Keratinocyte (primary cell): ENCODE measurements at regions not wholly inside any gene's neighbourhood (a gene's known extent, or its start where the extent isn't known, plus 50 kb on each side); places are given as distances from the start of the nearest gene placed in this dataset.

Source experiments
- DNase-seq: peaks from one replicate; pipeline ENCODE4 v3.0.0-alpha.2; 2011; ENCODE audit warnings: low read depth, missing footprints, low spot score
- FAIRE-seq: peaks from 2 replicates; lab custom pipeline; 2011; peaks lifted over from hg19 to GRCh38; lab: Jason Lieb, UNC
- H2AFZ ChIP-seq: 2 replicates; pipeline ENCODE4 v1.6.0; 2012; ENCODE audit warnings: low read length, control low read depth, inconsistent platforms; ENCODE audit not compliant: control insufficient read depth
- H3K27ac ChIP-seq: 2 replicates; pipeline ENCODE4 v1.5.1; 2011; ENCODE audit warnings: low read length; ENCODE audit not compliant: control insufficient read depth, insufficient read depth
- H3K27me3 ChIP-seq: 3 replicates; pipeline ENCODE4 v1.6.0; 2011; ENCODE audit warnings: low read length; ENCODE audit not compliant: control insufficient read depth, insufficient read depth; ENCODE audit errors: extremely low read depth
- H3K36me3 ChIP-seq, 2 experiments: 2 replicates in 1 of 2; 3 replicates in 1 of 2; pipeline ENCODE4 v1.5.1; 2011; ENCODE audit warnings: low read length in 2 of 2, mild to moderate bottlenecking in 1 of 2; ENCODE audit not compliant: control insufficient read depth in 2 of 2, insufficient read depth in 2 of 2; ENCODE audit errors: extremely low read depth in 1 of 2
- H3K4me1 ChIP-seq: 3 replicates; pipeline ENCODE4 v1.5.1; 2011; ENCODE audit warnings: low read length; ENCODE audit not compliant: control insufficient read depth, insufficient read depth; ENCODE audit errors: extremely low read depth
- H3K4me2 ChIP-seq: 3 replicates; pipeline ENCODE4 v1.6.0; 2011; ENCODE audit warnings: low read depth, low read length; ENCODE audit not compliant: control insufficient read depth, insufficient read depth; ENCODE audit errors: extremely low read depth
- H3K4me3 ChIP-seq, 3 experiments: fragments of 200-600 bp in 1 of 3; sonication (generic) in 1 of 3; 2 replicates in 2 of 3; 3 replicates in 1 of 3; pipeline ENCODE4 v1.5.1; 2011 to 2016; ENCODE audit warnings: low read length in 3 of 3, mild to moderate bottlenecking in 3 of 3, control low read depth in 2 of 3, inconsistent platforms in 1 of 3, low read depth in 1 of 3, mixed read lengths in 1 of 3, mixed run types in 1 of 3, moderate library complexity in 1 of 3; ENCODE audit not compliant: control insufficient read depth in 2 of 3, insufficient read depth in 2 of 3; ENCODE audit errors: extremely low read depth in 1 of 3
- H3K79me2 ChIP-seq: 2 replicates; pipeline ENCODE4 v1.6.0; 2012; ENCODE audit warnings: low read length; ENCODE audit not compliant: control insufficient read depth, insufficient read depth
- H3K9ac ChIP-seq: 3 replicates; pipeline ENCODE4 v1.6.0; 2011; ENCODE audit warnings: low read length; ENCODE audit not compliant: control insufficient read depth, insufficient read depth; ENCODE audit errors: extremely low read depth
- H3K9me1 ChIP-seq: 3 replicates; pipeline ENCODE4 v1.6.0; 2011; ENCODE audit warnings: low read length; ENCODE audit not compliant: control insufficient read depth, insufficient read depth; ENCODE audit errors: extremely low read depth
- H3K9me3 ChIP-seq: 2 replicates; pipeline ENCODE4 v1.5.1; 2012; ENCODE audit warnings: low read depth, low read length; ENCODE audit not compliant: control insufficient read depth
- H4K20me1 ChIP-seq: 3 replicates; pipeline ENCODE4 v1.6.0; 2011; ENCODE audit warnings: low read length; ENCODE audit not compliant: control insufficient read depth, insufficient read depth; ENCODE audit errors: extremely low read depth
- CTCF ChIP-seq, 3 experiments: IDR thresholded peaks in 1 of 3; conservative IDR thresholded peaks in 1 of 3; optimal IDR thresholded peaks in 1 of 3; 2 replicates in 2 of 3; 3 replicates in 1 of 3; pipeline versions ENCODE3 to v1.5.1; 2011; ENCODE audit warnings: low read length in 3 of 3, mild to moderate bottlenecking in 3 of 3, moderate library complexity in 2 of 3, control low read depth in 1 of 3, inconsistent platforms in 1 of 3; ENCODE audit not compliant: insufficient read depth in 2 of 3; ENCODE audit errors: extremely low read depth in 1 of 3
- EZH2 ChIP-seq: IDR thresholded peaks from one replicate; pipeline ENCODE4 v1.6.1; 2012; ENCODE audit warnings: inconsistent platforms, mild to moderate bottlenecking, low read length, moderate library complexity
- dilution Hi-C: fragments of 300-500 bp; cut with MboI; formaldehyde crosslinking; loops from one replicate; pipeline ENCODE4 v1.7.0; 2020; ENCODE audit warnings: low sequenced_read_pairs; ENCODE audit not compliant: extremely low pct_ligation_motif_present

- Histone ChIP-seq H3K27me3 (no peaks in the 10 kb centered on the region), H2AFZ (no peak overlapping the region), H3K9me1 (no peaks in the 10 kb centered on the region), H3K4me2 (no peak overlapping the region), H3K9me3 (no peaks in the 10 kb centered on the region), H3K36me3 (no peaks in the 10 kb centered on the region), H3K27ac (no peak overlapping the region), H3K4me3 (no peak overlapping the region), H4K20me1 (no peaks in the 10 kb centered on the region), H3K9ac (no peak overlapping the region), H3K79me2 (no peaks in the 10 kb centered on the region), H3K4me1 (no peaks in the 10 kb centered on the region)
- TF ChIP-seq EZH2 (no peak), CTCF (optimal IDR thresholded peaks at IDR 0.05 in 1 of 3, IDR thresholded peaks at IDR 0.05 in 1 of 3, conservative IDR thresholded peaks at IDR 0.05 in 1 of 3; ENCODE audit: extremely low read depth in 1 of 3, insufficient read depth in 2 of 3, low read length in 3 of 3) (no peak)
- dilution Hi-C loops, result no loop called here
- no peak for DNase-seq
- no peak for FAIRE-seq
Observed at GRCh38 chr16:51734220-51734619, 583.1 kb upstream of the SALL1 start.

- FAIRE-seq (no peak), DNase-seq (no peak)
- no peaks in the 10 kb centered on the region for H3K27me3 ChIP-seq
- no peaks in the 10 kb centered on the region for H4K20me1 ChIP-seq
- H3K36me3 ChIP-seq, result no peaks in the 10 kb centered on the region
- no peaks in the 10 kb centered on the region for H3K9me3 ChIP-seq
- H2AFZ ChIP-seq, result no peak overlapping the region
- H3K4me2 ChIP-seq, result no peak overlapping the region
- no peaks in the 10 kb centered on the region for H3K4me1 ChIP-seq
- H3K9me1 ChIP-seq, result no peaks in the 10 kb centered on the region
- no peaks in the 10 kb centered on the region for H3K79me2 ChIP-seq
- dilution Hi-C loops, result no loop called here
- no peak overlapping the region for H3K9ac ChIP-seq
- H3K27ac ChIP-seq, result no peak overlapping the region
- no peak for TF ChIP-seq EZH2
- TF ChIP-seq CTCF (optimal IDR thresholded peaks at IDR 0.05 in 1 of 3, IDR thresholded peaks at IDR 0.05 in 1 of 3, conservative IDR thresholded peaks at IDR 0.05 in 1 of 3; ENCODE audit: extremely low read depth in 1 of 3, insufficient read depth in 2 of 3, low read length in 3 of 3), result no peak
- no peak overlapping the region for H3K4me3 ChIP-seq
Observed at GRCh38 chr16:51733181-51733580, 582.1 kb upstream of the SALL1 start.
